IPS DF 6.9 (cell line): ENCODE measurements at regions not wholly inside any gene's neighbourhood (a gene's known extent, or its start where the extent isn't known, plus 50 kb on each side); places are given as distances from the start of the nearest gene placed in this dataset.

Source experiments
- DNase-seq: peaks from one replicate; pipeline ENCODE4 v3.0.0-alpha.2; 2013; ENCODE audit warnings: low read depth, low spot score
- H3K27ac ChIP-seq: one replicate; pipeline ENCODE4 v1.5.1; 2013; ENCODE audit warnings: low read length, control low read depth
- H3K27me3 ChIP-seq: 2 replicates; pipeline ENCODE4 v1.6.1; 2013; ENCODE audit warnings: mild to moderate bottlenecking, low read length; ENCODE audit not compliant: control insufficient read depth, insufficient read depth
- H3K36me3 ChIP-seq: 2 replicates; pipeline ENCODE4 v1.6.1; 2013; ENCODE audit warnings: low read length; ENCODE audit not compliant: control insufficient read depth, insufficient read depth
- H3K4me1 ChIP-seq: 2 replicates; pipeline ENCODE4 v1.6.1; 2013; ENCODE audit warnings: low read length; ENCODE audit not compliant: control insufficient read depth, insufficient read depth
- H3K4me3 ChIP-seq: 2 replicates; pipeline ENCODE4 v1.5.1; 2013; ENCODE audit warnings: mild to moderate bottlenecking, low read length
- H3K9me3 ChIP-seq: 2 replicates; pipeline ENCODE4 v1.6.1; 2013; ENCODE audit warnings: low read length, inconsistent platforms; ENCODE audit not compliant: control insufficient read depth, insufficient read depth
- WGBS: extraction: QIAGEN DNeasy Blood & Tissue Kit; methylation state at CpG from one replicate; pipeline ENCODE4 v1.1.7; 2013; ENCODE audit warnings: mixed read lengths, missing lambda C conversion rate; ENCODE audit not compliant: insufficient read length, insufficient coverage; 5-methylcytosine and 5-hydroxymethylcytosine counted together

DNA sequence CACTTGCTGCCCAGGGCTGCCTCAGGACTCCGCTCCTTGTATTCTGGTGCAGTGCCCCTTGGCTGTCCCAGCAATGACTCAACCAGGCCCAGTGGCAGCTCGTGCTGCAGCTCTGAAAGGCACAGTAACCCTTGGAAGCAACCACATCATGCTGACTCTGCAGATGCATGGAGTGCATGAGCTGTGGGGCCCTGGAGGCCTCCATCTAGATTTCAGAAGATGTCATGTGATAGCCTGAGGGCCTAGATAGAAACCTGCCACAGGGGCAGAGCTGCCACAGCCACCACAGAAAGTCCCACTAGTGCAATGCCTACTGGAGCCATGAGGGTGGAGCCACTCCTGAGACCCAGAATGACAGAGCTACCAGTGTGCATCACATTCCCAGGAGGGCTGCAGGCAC, 117.1 kb upstream of the SMAD3 start:
- no peak for DNase-seq
- no peaks in the 10 kb centered on the region for H3K4me1 ChIP-seq
- WGBS: no CpG with 5 or more reads among the region's 2 CpGs

GRCh38 chr15:66950114-66950513, 115.3 kb upstream of the SMAD3 start:
- Histone ChIP-seq H3K4me3 (no peak overlapping the region), H3K27ac (no peak overlapping the region), H3K27me3 (no peaks in the 10 kb centered on the region), H3K4me1 (no peaks in the 10 kb centered on the region), H3K36me3 (no peaks in the 10 kb centered on the region), H3K9me3 (no peaks in the 10 kb centered on the region)
- DNase-seq: no peak

More for the DNA sequence above, 117.1 kb upstream of the SMAD3 start:
- no peaks in the 10 kb centered on the region for H3K27me3 ChIP-seq
- no peak overlapping the region for H3K27ac ChIP-seq
- H3K9me3 ChIP-seq: no peaks in the 10 kb centered on the region
- H3K4me3 ChIP-seq: no peak overlapping the region
- no peaks in the 10 kb centered on the region for H3K36me3 ChIP-seq

DNA sequence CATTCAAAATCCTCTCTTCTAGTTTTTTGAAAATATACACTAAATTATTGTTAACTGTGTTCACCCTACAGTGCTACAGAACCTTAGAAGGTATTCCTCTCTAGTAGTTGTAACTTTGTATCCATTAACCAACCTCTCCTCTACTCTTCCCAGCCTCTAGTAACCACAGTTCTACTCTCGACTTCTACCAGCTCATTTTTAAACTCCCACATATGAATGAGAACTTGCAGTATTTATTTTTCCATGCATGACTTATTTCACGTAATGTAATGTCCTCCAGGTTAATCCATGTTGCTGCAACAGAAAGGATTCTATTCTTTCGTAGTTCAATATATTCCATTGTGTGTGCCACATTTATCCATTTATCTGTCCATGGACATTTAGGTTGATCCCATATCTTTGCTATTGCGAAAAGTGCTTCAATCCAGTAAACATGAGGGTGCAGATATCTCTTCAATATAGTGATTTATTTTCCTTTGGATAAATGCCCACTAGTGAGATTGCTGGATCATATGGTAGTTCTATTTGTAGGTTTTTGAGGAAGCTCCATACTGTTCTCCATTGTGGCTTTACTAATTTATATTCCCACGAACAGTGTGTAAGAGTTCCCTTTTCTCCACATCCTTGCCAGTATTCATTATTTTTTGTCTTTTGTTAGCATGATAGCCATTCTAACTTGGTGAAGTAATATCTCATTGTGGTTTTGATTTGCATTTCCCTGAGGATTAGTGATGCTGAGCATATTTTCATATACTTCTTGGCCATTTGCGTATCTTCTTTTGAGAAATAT, 113.7 kb upstream of the SMAD3 start:
- Histone ChIP-seq H3K27ac (no peak overlapping the region), H3K4me1 (no peaks in the 10 kb centered on the region), H3K4me3 (no peak overlapping the region), H3K9me3 (no peaks in the 10 kb centered on the region), H3K36me3 (no peaks in the 10 kb centered on the region), H3K27me3 (no peaks in the 10 kb centered on the region)
- no peak for DNase-seq
- no CpG with 5 or more reads among the region's 6 CpGs for WGBS

DNA sequence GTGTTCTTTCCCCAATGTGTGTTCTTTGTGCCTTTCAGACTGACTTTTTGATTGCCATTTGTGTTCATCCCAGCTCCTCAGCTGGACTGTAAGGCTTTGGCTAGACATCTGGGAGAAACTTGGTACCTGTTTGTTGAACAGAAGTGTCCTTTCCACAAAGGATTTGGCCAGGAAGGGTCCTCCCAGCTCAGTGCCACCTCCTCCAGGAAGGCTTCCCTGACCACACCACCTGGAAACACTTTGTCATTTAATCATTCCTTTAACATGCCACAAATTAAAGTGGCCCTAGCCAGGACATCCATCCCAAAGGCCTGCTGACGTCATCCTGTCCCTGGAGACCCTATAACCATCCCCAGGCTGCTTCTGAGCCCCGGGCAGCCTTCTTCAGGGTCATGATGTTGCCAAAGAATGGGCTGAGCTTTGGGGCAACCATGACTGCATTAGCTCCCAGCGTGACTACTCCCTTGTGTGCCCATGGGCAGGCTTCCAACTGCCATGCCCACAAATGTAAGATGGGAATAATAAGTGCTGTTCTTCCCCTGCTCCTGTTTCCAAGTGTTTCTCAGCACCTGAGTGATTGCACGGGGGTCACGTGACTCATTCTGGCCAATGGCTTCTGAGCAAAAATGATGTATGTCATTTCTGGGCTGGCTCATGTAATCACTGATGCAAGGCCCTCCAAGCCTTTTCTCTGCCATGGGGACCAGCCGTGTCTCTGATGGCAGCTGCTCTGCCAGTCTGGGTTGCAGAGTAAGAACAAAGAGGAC, 112.5 kb upstream of the SMAD3 start:
- no peaks in the 10 kb centered on the region for H3K9me3 ChIP-seq
- WGBS: no CpG with 5 or more reads among the region's 6 CpGs
- DNase-seq: no peak
- H3K27ac ChIP-seq: no peak overlapping the region
- H3K27me3 ChIP-seq: no peaks in the 10 kb centered on the region
- no peak overlapping the region for H3K4me3 ChIP-seq
- H3K36me3 ChIP-seq: no peaks in the 10 kb centered on the region
- no peaks in the 10 kb centered on the region for H3K4me1 ChIP-seq

DNA sequence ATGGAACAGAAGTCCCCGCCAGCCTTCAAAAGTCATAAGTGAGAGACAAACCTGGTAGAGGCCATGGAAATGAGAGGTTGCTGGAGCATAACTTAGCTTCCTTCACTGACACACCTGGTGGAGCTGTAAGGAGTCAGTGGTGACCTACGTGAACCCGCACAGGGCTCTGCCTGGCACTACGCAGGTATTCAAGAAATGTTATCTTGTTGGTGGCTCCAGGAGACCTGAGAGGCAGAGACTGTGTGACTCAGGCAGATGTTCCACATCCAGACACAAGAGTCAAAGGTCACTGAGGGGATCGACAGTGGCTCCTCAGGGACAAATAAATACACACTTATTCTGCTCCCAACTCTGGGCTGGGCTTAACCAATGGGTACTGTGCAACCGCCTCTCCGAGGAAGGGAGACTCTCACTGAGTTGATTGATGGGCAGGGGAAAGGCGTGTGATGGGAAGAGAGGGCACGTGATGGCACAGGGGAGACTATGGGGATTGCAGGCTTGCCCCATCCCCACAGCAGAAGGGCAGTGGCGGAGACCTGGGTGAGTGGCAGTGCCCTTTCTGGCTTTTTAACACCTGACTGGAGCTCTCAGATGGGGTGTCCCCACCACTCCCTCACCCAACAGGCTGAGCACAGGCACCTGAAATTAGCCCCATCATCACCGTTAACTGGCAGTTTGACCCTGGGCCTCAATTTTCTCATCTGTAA, 111.7 kb upstream of the SMAD3 start:
- Histone ChIP-seq H3K27me3 (no peaks in the 10 kb centered on the region), H3K4me1 (no peaks in the 10 kb centered on the region), H3K4me3 (no peak overlapping the region), H3K27ac (no peak overlapping the region), H3K36me3 (no peaks in the 10 kb centered on the region), H3K9me3 (no peaks in the 10 kb centered on the region)
- DNase-seq: no peak
- no CpG with 5 or more reads among the region's 11 CpGs for WGBS

- no peaks in the 10 kb centered on the region for H3K4me1 ChIP-seq
Observed at GRCh38 chr15:66954601-66955000, 110.8 kb upstream of the SMAD3 start.

GRCh38 chr15:66955001-66955516, 110.3 kb upstream of the SMAD3 start:
- H3K9me3 ChIP-seq: no peaks in the 10 kb centered on the region
- H3K27ac ChIP-seq: no peak overlapping the region
- H3K4me1 ChIP-seq: no peaks in the 10 kb centered on the region
- H3K4me3 ChIP-seq: no peak overlapping the region
- WGBS: no CpG with 5 or more reads among the region's 4 CpGs
- H3K27me3 ChIP-seq: no peaks in the 10 kb centered on the region
- DNase-seq: no peak
- no peaks in the 10 kb centered on the region for H3K36me3 ChIP-seq

More at GRCh38 chr15:66954601-66955000, 110.8 kb upstream of the SMAD3 start:
- Histone ChIP-seq H3K9me3 (no peaks in the 10 kb centered on the region), H3K36me3 (no peaks in the 10 kb centered on the region), H3K27ac (no peak overlapping the region), H3K4me3 (no peak overlapping the region), H3K27me3 (no peaks in the 10 kb centered on the region)
- WGBS: no CpG with 5 or more reads among the region's 6 CpGs
- DNase-seq: no peak

GRCh38 chr15:66955871-66956585, 109.4 kb upstream of the SMAD3 start:
- H3K4me3 ChIP-seq: no peak overlapping the region
- H3K27me3 ChIP-seq: no peaks in the 10 kb centered on the region
- H3K27ac ChIP-seq: no peak overlapping the region
- H3K4me1 ChIP-seq: no peaks in the 10 kb centered on the region
- H3K36me3 ChIP-seq: no peaks in the 10 kb centered on the region
- H3K9me3 ChIP-seq: no peaks in the 10 kb centered on the region
- DNase-seq: no peak
- WGBS: no CpG with 5 or more reads among the region's 2 CpGs

- Histone ChIP-seq H3K4me1 (no peaks in the 10 kb centered on the region), H3K9me3 (no peaks in the 10 kb centered on the region), H3K36me3 (no peaks in the 10 kb centered on the region), H3K27ac (no peak overlapping the region), H3K4me3 (no peak overlapping the region), H3K27me3 (no peaks in the 10 kb centered on the region)
- no peak for DNase-seq
- no CpG with 5 or more reads among the region's 9 CpGs for WGBS
Observed at GRCh38 chr15:66956672-66957430, 108.6 kb upstream of the SMAD3 start.
